Heart right ventricle (tissue), 16 donors: ENCODE measurements at regions not wholly inside any gene's neighbourhood (a gene's known extent, or its start where the extent isn't known, plus 50 kb on each side); places are given as distances from the start of the nearest gene placed in this dataset.
"Not testable (repeated sequence)": the region's sequence is repeated elsewhere in the genome, so short reads cannot be mapped to it uniquely, and the experiment has no call there.

Source experiments
- ATAC-seq, 8 donors: fragments of 200-7000 bp; cut with Tn5 transposase; one replicate each; pipeline ENCODE4 v1.9.1; 2020; ENCODE audit warnings: mild to moderate bottlenecking in 8 of 8, moderate library complexity in 8 of 8, moderate number of reproducible peaks in 1 of 8
- DNase-seq, 2 donors: peaks; one replicate each; pipeline ENCODE4 v3.0.0-alpha.2; 2020
- H3K27ac ChIP-seq, 10 donors: fragments of 200-600 bp; sonication (generic) in 2 of 10; one replicate each; pipeline versions ENCODE4 v1.5.0 to v1.8.0; 2020 to 2022; ENCODE audit warnings: mild to moderate bottlenecking in 3 of 10
- H3K27me3 ChIP-seq, 7 donors: fragments of 200-600 bp; one replicate each; pipeline ENCODE4 v1.8.0; 2021 to 2022; ENCODE audit warnings: mild to moderate bottlenecking in 2 of 7
- H3K36me3 ChIP-seq, 9 donors: fragments of 200-600 bp; sonication (generic) in 1 of 9; one replicate each; pipeline versions ENCODE4 v1.5.0 to v1.8.0; 2020 to 2022; ENCODE audit warnings: mild to moderate bottlenecking in 2 of 9
- H3K4me1 ChIP-seq, 9 donors: fragments of 200-600 bp; sonication (generic) in 1 of 9; one replicate each; pipeline versions ENCODE4 v1.5.0 to v1.8.0; 2020 to 2022; ENCODE audit warnings: mild to moderate bottlenecking in 4 of 9
- H3K4me3 ChIP-seq, 10 donors: fragments of 200-600 bp; sonication (generic) in 2 of 10; one replicate each; pipeline versions ENCODE4 v1.5.0 to v1.8.0; 2020 to 2022; ENCODE audit warnings: mild to moderate bottlenecking in 7 of 10, moderate library complexity in 2 of 10
- H3K9me3 ChIP-seq, 11 donors: fragments of 200-600 bp in 10 of 11; sonication (generic) in 2 of 11; one replicate each; pipeline versions ENCODE4 v1.5.0 to v1.8.0; 2013 to 2022; ENCODE audit warnings: mild to moderate bottlenecking in 2 of 11, control low read depth in 1 of 11, moderate library complexity in 1 of 11
- CTCF ChIP-seq, 9 donors: fragments of 200-600 bp; sonication (generic) in 2 of 9; IDR thresholded peaks; one replicate each; pipeline versions ENCODE4 v1.5.0 to v1.8.0; 2021 to 2022; ENCODE audit warnings: antibody characterized with exemption in 9 of 9, mild to moderate bottlenecking in 5 of 9, moderate library complexity in 1 of 9
- WGBS, 2 donors: extraction: QIAGEN DNeasy Blood & Tissue Kit; methylation state at CpG; one replicate each; pipeline ENCODE4 v1.1.7; 2013; ENCODE audit warnings: inconsistent platforms in 1 of 2; 5-methylcytosine and 5-hydroxymethylcytosine counted together
- intact Hi-C, 10 donors: fragments of 100-400 bp; cut with DNase I; formaldehyde crosslinking; loops; one replicate each; pipeline versions ENCODE4 v1.11.1 to v1.14.2; 2022
- donor health status: Arrhythmogenic right ventricular cardiomyopathy.
- donor health status: ischemic (EF 13 %, LVEDD 7.1; RV severe dilation, severe dysfunction).
- donor health status: healthy with polysubstance abuse.
- donor health status: DM: no; HTN: yes; CAD: no.
- donor health status: DM: no; HTN: no; CAD: no.
- donor health status: ischemic (EF 25% LVEDD 6.9; RV normal size, moderate dysfunction).
- donor health status: ischemic (EF 25% LVEDD 5.7; RV mildly dilated, moderate dysfunction).
- donor health status: healthy.
- donor health status: DM: yes; HTN: yes; CAD: no.
- donor health status: Ischemic cardiomyopathy.
- donor health status: ischemic (EF 35%, LVEDD 5.7; RV mildly dilated, moderate dysfunction).
- donor health status: nonischemic (EF 11% LVEDD 7.7; RV severe dilation, severe dysfunction).
- donor health status: DM: yes; HTN: yes; CAD: no.
- donor health status: PGD.
- donor health status: ischemic (EF 29% LVEDD 5.4; RV normal size, mild dysfunction).
- donor health status: nonischemic (EF 23%, LVEDD 6.1; RV moderate dilation, normal function).

GRCh38 chr2:126952216-126952615 is 53.5 kb downstream of the TEX51 start:
- no peak for DNase-seq
- intact Hi-C loops, result no loop called here
- peaks cover 0 to 24% (median 0%) of the 10 kb centered on the region in 11 donors for H3K9me3 ChIP-seq
- WGBS, 2 donors, result 83 to 91% methylated on average over 1 of the region's 1 CpG
- H3K4me1 ChIP-seq, result no peaks in the 10 kb centered on the region
- no peak for TF ChIP-seq CTCF (IDR thresholded peaks at IDR 0.05)
- no peak for ATAC-seq
- no peaks in the 10 kb centered on the region for H3K36me3 ChIP-seq
- H3K27ac ChIP-seq, result no peak overlapping the region
- peaks cover 0 to 56% (median 12%) of the 10 kb centered on the region in 7 donors for H3K27me3 ChIP-seq
- no peak overlapping the region for H3K4me3 ChIP-seq

GRCh38 chr2:126953483-126953882 is 54.8 kb downstream of the TEX51 start:
- WGBS, 2 donors, result 57 to 65% methylated on average over 2 of the region's 2 CpGs
- H3K27me3 ChIP-seq, result peaks cover 0 to 45% (median 12%) of the 10 kb centered on the region in 7 donors
- peaks cover 0 to 34% (median 0%) of the 10 kb centered on the region in 11 donors for H3K9me3 ChIP-seq
- H3K4me3 ChIP-seq, result no peak overlapping the region
- DNase-seq, result no peak
- no peak for ATAC-seq
- no peaks in the 10 kb centered on the region for H3K36me3 ChIP-seq
- no peaks in the 10 kb centered on the region for H3K4me1 ChIP-seq
- intact Hi-C loops, result no loop called here
- no peak for TF ChIP-seq CTCF (IDR thresholded peaks at IDR 0.05)
- no peak overlapping the region for H3K27ac ChIP-seq

GRCh38 chr2:126954831-126955230 is 56.1 kb downstream of the TEX51 start:
- no peak for ATAC-seq
- Histone ChIP-seq H3K4me3 (no peak overlapping the region), H3K27me3 (peaks cover 0 to 37% (median 12%) of the 10 kb centered on the region in 7 donors), H3K9me3 (peaks cover 0 to 46% (median 0%) of the 10 kb centered on the region in 11 donors), H3K4me1 (no peaks in the 10 kb centered on the region), H3K27ac (no peak overlapping the region), H3K36me3 (no peaks in the 10 kb centered on the region)
- no peak for DNase-seq
- WGBS, 2 donors, result 66 to 78% methylated on average over 1 of the region's 1 CpG
- intact Hi-C loops, result no loop called here
- TF ChIP-seq CTCF (IDR thresholded peaks at IDR 0.05), result no peak

- H3K36me3 ChIP-seq, H3K4me1 ChIP-seq, H3K4me3 ChIP-seq, DNase-seq, H3K27ac ChIP-seq, intact Hi-C loops, ATAC-seq: not testable (repeated sequence)
- Histone ChIP-seq H3K9me3 (peaks cover 0 to 38% (median 0%) of the 10 kb centered on the region in 11 donors), H3K27me3 (peaks cover 0 to 32% (median 12%) of the 10 kb centered on the region in 7 donors)
- WGBS, 2 donors, result 51 to 57% methylated on average over 4 of the region's 4 CpGs
Observed at GRCh38 chr2:126956773-126957172, 58.1 kb downstream of the TEX51 start.

- H3K27ac ChIP-seq, result no peak overlapping the region
- ATAC-seq (no peak), DNase-seq (no peak)
- no peak overlapping the region for H3K4me3 ChIP-seq
- 83 to 90% methylated on average over 5 of the region's 5 CpGs for WGBS, 2 donors
- no peaks in the 10 kb centered on the region for H3K36me3 ChIP-seq
- peaks cover 0 to 38% (median 9%) of the 10 kb centered on the region in 7 donors for H3K27me3 ChIP-seq
- intact Hi-C loops, result no loop called here
- no peak for TF ChIP-seq CTCF (IDR thresholded peaks at IDR 0.05)
- H3K9me3 ChIP-seq, result peaks cover 0 to 20% (median 0%) of the 10 kb centered on the region in 11 donors
- no peaks in the 10 kb centered on the region for H3K4me1 ChIP-seq
Observed at GRCh38 chr2:126963390-126963789, 64.7 kb downstream of the TEX51 start.
